Daoy (cell line): ENCODE measurements at regions not wholly inside any gene's neighbourhood (a gene's known extent, or its start where the extent isn't known, plus 50 kb on each side); places are given as distances from the start of the nearest gene placed in this dataset.
A peak's percentile ranks its signal among the peaks of the same experiment; 100 is the strongest.
"Not testable (repeated sequence)": the region's sequence is repeated elsewhere in the genome, so short reads cannot be mapped to it uniquely, and the experiment has no call there.

Experiments used
- DNase-seq: peaks from one replicate; pipeline ENCODE4 v3.0.0-alpha.2; 2015; ENCODE audit warnings: low read depth

DNA sequence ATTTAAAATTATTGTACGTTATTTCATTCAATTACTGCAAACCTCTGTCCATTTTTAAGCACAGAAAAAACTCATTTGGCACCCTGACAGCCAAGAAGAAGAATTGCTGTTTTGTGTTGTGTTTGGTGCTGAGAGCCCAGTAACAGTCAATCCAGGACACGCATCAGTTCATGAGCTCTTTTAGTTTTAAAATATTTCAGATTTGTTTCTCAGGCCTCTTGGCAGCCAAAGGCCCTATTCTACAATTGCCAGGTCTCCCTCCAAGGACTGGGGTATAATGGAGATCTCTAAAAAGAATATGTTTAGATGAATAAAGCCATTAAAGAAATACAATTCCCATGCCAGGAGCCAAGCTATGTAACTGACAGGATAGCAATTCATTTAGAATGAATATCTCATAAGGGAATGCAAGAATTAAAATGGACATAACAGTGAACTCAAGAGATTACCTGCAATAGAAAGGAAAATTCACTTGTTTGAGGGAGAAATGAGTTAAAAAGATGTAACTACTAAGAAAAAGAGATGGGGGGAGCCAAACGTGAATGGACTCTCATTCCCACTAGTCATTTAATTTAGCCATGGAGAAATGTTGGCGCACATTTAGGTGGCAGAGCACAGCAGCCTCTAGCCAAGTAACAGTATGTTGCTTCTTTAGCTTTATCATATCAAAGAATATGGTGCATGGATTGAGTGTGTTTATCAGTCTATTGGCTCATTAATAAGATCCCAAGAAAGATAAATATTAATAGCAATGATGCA, 140.6 kb upstream of the PELI2 start:
- DNase-seq: no peak

- DNase-seq: no peak
Observed at GRCh38 chr14:55979096-55979495, 139.1 kb upstream of the PELI2 start.

- DNase-seq: no peak
Observed at GRCh38 chr14:55979781-55980180, 138.4 kb upstream of the PELI2 start.

GRCh38 chr14:55980970-55981369, 137.2 kb upstream of the PELI2 start:
- DNase-seq: no peak

DNA sequence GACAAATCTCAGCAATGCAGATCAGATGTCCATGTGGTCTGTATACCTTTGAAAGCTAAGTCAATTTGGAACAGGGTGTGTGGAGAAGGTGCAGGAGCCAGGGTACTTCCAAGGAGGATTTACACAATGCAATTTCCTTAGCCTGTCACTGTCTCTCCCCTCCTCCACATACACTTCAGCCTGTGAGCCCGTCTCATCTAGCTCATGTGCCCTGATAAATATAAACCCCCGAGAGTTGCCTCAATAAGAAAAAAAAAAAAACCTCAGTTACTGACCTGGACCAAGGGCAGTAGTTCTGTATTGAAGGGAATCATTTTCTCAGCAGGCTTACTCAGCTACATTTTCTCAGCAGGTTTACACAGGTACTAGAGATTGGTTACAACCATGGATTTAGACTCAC, 132.1 kb upstream of the PELI2 start:
- no peak for DNase-seq

DNA sequence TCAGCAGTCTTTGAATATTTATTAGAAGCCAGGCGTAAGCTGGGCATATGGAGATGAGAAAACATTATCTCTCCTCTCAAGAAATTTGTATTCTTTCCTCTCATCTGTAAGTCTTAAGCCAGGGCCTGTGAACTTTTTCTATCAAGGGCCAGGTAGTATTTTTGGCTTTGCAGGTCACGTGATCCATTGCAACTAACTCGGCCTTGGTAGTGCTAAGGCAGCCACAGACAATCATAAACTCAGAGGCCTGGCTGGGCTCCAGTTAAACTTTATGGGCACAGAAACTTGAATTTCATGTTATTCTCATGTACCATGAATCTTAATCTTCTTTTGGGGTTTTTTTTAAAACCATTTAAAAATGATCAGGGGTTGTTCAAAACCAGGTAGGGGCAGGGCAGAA, 117.4 kb upstream of the PELI2 start:
- DNase-seq: no peak

- DNase-seq: peak; percentile 61
Observed at GRCh38 chr14:56002342-56002741, 115.9 kb upstream of the PELI2 start.

DNA sequence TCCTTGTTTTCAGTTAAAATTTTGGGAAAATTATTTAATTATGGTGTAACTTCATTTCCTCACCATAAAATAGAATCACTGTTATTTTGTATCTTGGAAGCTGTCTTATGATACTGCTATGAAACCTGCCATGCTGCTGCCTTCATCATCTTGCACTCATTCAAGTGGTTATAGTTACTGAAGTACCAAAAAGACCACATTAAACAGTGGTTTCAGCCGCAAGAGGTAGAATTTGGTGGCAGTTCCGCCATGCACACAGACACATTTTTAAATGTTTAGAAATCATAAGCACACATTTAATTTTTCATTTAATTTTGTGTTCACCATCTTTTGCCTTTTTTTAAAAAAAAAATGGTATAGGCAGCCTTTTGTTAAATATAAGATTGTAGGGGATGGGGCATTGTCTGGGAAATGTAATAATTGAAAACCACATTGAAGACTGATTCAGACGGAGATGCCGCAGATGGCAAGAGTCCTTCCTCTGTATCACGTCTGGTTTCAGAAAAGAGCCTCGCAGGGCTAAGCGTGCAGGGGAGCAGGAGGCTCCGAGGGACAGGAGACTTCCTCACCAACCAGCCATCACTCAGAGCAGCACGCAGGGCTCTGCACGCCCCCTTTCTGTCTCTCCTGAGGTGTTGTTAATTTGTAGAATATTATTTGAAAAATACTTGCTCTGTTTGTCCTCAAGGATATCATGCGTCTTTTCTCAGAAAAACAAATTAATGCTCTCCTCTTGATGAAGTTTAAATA, 115.2 kb upstream of the PELI2 start:
- no peak for DNase-seq

- peak; percentile 7 for DNase-seq
Observed at GRCh38 chr14:56004323-56004722, 113.9 kb upstream of the PELI2 start.

GRCh38 chr14:56004786-56005185, 113.4 kb upstream of the PELI2 start:
- peak; percentile 76 for DNase-seq

DNA sequence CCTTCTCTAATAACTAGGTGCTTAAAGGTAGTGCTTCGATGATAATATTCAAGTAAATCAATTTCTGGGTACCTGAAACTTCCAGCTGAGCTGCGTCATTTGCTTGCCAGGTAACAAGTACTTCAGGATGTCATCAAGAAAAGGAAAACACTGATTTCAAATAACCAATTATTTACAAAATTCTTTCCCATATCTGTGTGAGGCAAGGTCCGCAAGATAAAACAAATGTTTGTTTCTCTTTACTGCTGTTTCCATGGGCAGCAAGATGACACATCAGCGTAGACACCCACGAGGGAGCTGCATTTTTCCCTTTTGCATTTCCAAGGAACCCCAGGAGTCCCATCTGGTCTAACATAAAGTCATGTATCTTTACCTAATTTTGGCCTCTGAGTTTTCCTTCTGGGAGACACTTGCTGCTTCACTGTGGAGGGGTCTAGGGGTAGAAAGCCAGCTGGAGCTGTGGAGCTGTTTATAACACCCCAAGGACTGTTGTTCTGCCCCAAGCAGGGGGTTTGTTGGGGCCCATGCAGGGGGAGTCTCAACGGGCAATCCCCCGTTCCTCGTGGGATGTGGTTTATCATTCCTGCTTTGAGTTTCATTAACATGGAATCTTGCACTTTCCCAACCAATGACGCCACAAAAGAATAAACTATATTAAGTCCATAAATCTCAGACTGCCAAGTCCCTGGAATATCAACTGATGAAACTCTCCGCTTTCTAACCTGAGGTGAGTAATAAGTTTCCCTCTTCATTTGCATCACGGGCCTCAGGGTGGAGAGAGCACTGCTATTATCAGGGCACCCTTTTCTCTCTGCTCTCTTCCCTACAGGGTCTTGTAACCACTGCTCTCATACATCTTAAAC, 112.8 kb upstream of the PELI2 start:
- peak; percentile 77 for DNase-seq

DNA sequence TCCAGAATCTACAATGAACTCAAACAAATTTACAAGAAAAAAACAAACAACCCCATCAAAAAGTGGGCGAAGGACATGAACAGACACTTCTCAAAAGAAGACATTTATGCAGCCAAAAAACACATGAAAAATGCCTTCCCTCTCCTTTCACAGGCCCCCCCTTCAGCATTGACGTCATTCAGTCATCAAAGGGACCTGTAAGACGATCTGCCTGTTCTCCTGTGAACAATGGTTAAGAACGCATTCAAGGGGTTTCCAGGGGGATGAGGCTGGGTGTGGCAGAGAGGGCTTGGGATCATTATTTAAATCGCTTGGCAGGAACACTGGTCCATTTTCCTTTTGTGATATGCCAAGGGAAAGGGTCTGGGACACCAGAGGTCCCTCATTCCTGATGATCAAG, 110.7 kb upstream of the PELI2 start:
- peak; percentile 18 for DNase-seq

- no peak for DNase-seq
Observed at GRCh38 chr14:56008150-56008549, 110.1 kb upstream of the PELI2 start.

GRCh38 chr14:56008661-56009060, 109.5 kb upstream of the PELI2 start:
- DNase-seq: not testable (repeated sequence)

DNA sequence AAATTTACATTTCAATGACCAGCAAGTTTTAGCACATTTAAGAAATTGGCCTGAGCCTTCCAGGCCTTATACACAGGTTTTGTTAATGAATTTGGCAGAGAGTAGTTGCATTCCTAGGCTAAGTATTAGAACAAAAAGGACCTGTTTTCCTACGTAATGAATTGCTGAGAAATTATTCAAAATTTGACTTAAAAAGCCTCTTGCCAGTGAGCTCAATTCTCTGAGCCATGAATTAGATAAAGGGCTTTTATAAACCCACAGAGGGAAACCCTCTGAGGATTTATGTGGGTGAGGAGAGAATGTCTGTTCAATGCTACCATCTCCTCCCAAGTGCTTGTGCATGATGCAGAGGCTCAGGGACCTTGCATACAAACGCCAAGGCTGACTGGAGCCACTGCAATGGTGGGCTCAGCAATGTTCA, 94.5 kb upstream of the PELI2 start:
- DNase-seq: no peak

- DNase-seq: no peak
Observed at GRCh38 chr14:56025191-56025590, 93.0 kb upstream of the PELI2 start.

DNA sequence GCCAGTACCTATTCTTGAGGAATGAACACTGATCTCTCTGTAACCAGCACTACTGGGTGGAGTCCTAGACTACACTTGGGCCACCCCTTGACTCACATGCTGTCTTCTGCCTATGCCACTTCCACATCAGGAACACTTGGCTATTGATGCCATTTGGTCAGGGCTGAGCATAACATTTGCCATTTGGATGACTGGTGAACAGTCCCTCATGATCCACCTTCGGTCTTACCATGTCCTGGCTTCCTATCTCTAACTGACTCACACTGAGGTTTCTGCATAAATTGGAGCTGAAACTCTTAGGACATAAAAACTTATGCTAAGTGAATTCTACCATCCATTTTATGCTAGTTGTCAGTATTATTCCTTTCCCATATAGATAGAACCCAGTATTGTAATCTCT, 91.7 kb upstream of the PELI2 start:
- DNase-seq: no peak

GRCh38 chr14:56027421-56027820, 90.8 kb upstream of the PELI2 start:
- DNase-seq: no peak

GRCh38 chr14:56027916-56028712, 90.1 kb upstream of the PELI2 start:
- no peak for DNase-seq

DNA sequence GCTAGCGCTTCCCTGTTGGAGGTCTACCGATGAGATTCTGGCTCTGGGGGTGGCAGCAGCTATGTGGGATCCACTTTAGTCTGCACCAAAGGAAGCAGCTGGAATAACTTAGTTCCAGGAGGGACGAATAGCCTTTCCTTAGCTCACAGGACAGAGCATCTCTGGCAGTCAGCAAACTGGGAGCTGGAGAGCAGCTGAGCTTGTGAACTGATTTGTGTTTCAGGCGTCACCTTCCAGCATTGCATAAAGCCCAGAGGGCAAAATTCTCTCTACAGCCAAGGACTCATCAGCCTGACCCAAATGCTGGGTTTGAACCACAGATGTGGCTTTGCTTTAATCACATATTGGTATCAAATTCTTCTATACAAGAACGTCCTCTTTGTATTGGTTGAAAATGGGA, 81.9 kb upstream of the PELI2 start:
- DNase-seq: no peak

DNA sequence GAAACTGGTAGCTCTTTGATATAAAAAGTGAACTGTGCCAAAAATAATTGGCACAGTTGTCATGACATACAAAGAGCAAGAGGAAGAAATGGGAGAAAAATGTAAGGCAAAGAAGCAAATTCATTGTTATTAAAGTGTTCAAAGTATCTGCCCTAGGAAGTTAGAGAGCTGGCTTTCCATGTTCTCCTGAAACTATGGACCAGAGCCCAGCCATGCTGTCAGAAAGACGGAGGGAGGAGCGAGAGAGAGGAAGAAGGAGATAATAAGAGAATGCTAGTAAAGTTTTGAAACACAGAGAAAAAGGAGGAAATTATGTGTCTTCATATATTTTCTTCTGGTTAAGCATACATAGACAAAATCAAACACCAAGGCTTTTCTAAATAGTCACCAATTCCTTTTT, 78.1 kb upstream of the PELI2 start:
- no peak for DNase-seq

DNA sequence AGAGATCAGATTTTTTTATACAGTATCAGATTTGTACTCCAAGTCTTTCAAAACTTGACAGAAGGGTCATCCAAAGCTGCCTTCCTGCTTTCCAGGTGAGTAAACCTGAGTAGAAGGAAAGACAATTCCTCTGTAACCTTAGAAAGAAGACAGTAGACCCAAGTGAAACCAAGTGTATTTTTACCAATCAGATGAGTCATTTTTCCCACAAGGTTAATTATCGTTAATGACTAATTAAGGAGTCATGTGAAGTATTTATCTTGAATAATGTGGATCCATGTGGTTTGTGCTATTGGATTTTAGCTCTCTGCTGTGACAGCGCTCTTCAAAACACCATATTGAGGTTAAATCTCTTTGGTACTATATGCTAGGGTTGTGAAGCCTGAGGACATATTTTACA, 74.0 kb upstream of the PELI2 start:
- DNase-seq: no peak
